SK-N-SH treated with all-trans-retinoic acid at 6 μM for 48 hours (cell line): ENCODE measurements at regions not wholly inside any gene's neighbourhood (a gene's known extent, or its start where the extent isn't known, plus 50 kb on each side); places are given as distances from the start of the nearest gene placed in this dataset.

Source experiments
- ATAC-seq: fragments of 200-7000 bp; cut with Tn5 transposase; 3 replicates; pipeline ENCODE4 v1.9.1; 2020; ENCODE audit warnings: mild to moderate bottlenecking, moderate library complexity
- ARNTL ChIP-seq: fragments of 450-650 bp; formaldehyde crosslinking; IDR thresholded peaks from 2 replicates; pipeline ENCODE4 v1.5.0; 2020; ENCODE audit warnings: low read depth, mild to moderate bottlenecking, moderate library complexity, borderline replicate concordance
- BACH2 ChIP-seq: fragments of 250-450 bp; sonication (Bioruptor Pico); IDR thresholded peaks from 2 replicates; pipeline ENCODE4 v1.9.0; 2021; ENCODE audit warnings: mild to moderate bottlenecking, borderline replicate concordance
- CSDC2 ChIP-seq: fragments of 250-450 bp; sonication (Bioruptor Pico); IDR thresholded peaks from 2 replicates; pipeline ENCODE4 v1.5.0; 2020; ENCODE audit warnings: mild to moderate bottlenecking, moderate library complexity
- ESRRG ChIP-seq: fragments of 250-450 bp; sonication (Bioruptor Pico); IDR thresholded peaks from 2 replicates; pipeline ENCODE4 v1.6.1; 2021; ENCODE audit warnings: mild to moderate bottlenecking
- GLIS3 ChIP-seq: fragments of 250-450 bp; sonication (Bioruptor Pico); IDR thresholded peaks from 2 replicates; pipeline ENCODE4 v1.5.0; 2020; ENCODE audit warnings: mild to moderate bottlenecking, moderate library complexity
- ISL1 ChIP-seq: fragments of 250-450 bp; sonication (Bioruptor Pico); IDR thresholded peaks from 2 replicates; pipeline ENCODE4 v2.1.2; 2022; ENCODE audit warnings: mild to moderate bottlenecking, moderate library complexity
- OSR1 ChIP-seq: fragments of 250-450 bp; sonication (Bioruptor Pico); IDR thresholded peaks from 2 replicates; pipeline ENCODE4 v1.8.0; 2022; ENCODE audit warnings: moderate library complexity, mild to moderate bottlenecking, inconsistent platforms
- PPARA ChIP-seq: fragments of 250-450 bp; sonication (Bioruptor Pico); IDR thresholded peaks from 2 replicates; pipeline ENCODE4 v1.5.0; 2020; ENCODE audit warnings: mild to moderate bottlenecking, borderline replicate concordance
- RARB ChIP-seq: fragments of 250-450 bp; sonication (Bioruptor Pico); IDR thresholded peaks from 2 replicates; pipeline ENCODE4 v1.8.0; 2021; ENCODE audit warnings: mild to moderate bottlenecking, moderate library complexity
- SNAI2 ChIP-seq: fragments of 250-450 bp; sonication (Bioruptor Pico); IDR thresholded peaks from 2 replicates; pipeline ENCODE4 v1.5.0; 2020; ENCODE audit warnings: mild to moderate bottlenecking, moderate library complexity
- TOX ChIP-seq: fragments of 250-450 bp; sonication (Bioruptor Pico); IDR thresholded peaks from 2 replicates; pipeline ENCODE4 v1.8.0; 2021; ENCODE audit warnings: mild to moderate bottlenecking, moderate library complexity, borderline replicate concordance
- ZC3H10 ChIP-seq: fragments of 250-450 bp; sonication (Bioruptor Pico); IDR thresholded peaks from 2 replicates; pipeline ENCODE4 v1.5.1; 2021; ENCODE audit warnings: mild to moderate bottlenecking, moderate library complexity
- ZFP3 ChIP-seq: fragments of 250-450 bp; sonication (Bioruptor Pico); IDR thresholded peaks from 2 replicates; pipeline ENCODE4 v1.5.0; 2020; ENCODE audit warnings: mild to moderate bottlenecking, moderate library complexity
- ZFP30 ChIP-seq: fragments of 450-650 bp; formaldehyde crosslinking; IDR thresholded peaks from 2 replicates; pipeline ENCODE4 v1.5.0; 2022; ENCODE audit warnings: mild to moderate bottlenecking, moderate library complexity
- ZNF8 ChIP-seq: fragments of 450-650 bp; formaldehyde crosslinking; IDR thresholded peaks from 2 replicates; pipeline ENCODE4 v1.5.0; 2020; ENCODE audit warnings: mild to moderate bottlenecking, moderate library complexity
- TF ChIP-seq, protein P1 (sequence below): fragments of 250-450 bp; sonication (Bioruptor Pico); IDR thresholded peaks from 2 replicates; pipeline ENCODE4 v1.5.1; 2020; ENCODE audit warnings: low read depth, mild to moderate bottlenecking, moderate library complexity
- TF ChIP-seq, protein P2 (sequence below): fragments of 250-450 bp; sonication (Bioruptor Pico); IDR thresholded peaks from 2 replicates; pipeline ENCODE4 v1.8.0; 2021; ENCODE audit warnings: low read depth, mild to moderate bottlenecking, moderate library complexity, borderline replicate concordance
- TF ChIP-seq, protein P3 (sequence below): fragments of 250-450 bp; sonication (Bioruptor Pico); IDR thresholded peaks from 2 replicates; pipeline ENCODE4 v1.5.0; 2020; ENCODE audit warnings: mild to moderate bottlenecking, moderate library complexity
- TF ChIP-seq, protein P4 (sequence below): fragments of 250-450 bp; sonication (Bioruptor Pico); IDR thresholded peaks from 2 replicates; pipeline ENCODE4 v1.5.1; 2021; ENCODE audit warnings: mild to moderate bottlenecking, moderate library complexity

DNA sequence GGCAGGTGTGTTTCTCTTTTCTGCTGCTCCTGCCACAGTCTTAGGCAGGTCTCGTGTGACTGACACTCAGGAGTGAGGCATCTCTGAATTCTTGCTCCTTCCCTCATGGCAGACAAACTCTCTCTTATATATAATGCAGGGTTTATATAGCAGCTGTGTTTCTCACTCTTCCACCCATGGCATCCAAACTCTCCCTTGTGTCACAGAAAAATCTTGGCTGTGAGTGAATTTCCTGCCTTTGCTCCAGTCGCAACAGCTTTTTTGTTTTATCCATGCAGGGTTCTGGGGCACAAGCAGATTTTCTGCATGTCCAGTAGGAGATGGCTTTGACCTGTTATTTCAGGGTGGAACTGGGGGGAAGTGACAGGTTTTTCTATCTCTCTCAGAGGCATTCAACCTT lies 1275.5 kb downstream of the ADGRL3 start:
- ATAC-seq: no peak
- no peak for TF ChIP-seq ARNTL (CRISPR knock-in tag)
- no peak for TF ChIP-seq SNAI2 (CRISPR knock-in tag)
- TF ChIP-seq, protein P1, sequence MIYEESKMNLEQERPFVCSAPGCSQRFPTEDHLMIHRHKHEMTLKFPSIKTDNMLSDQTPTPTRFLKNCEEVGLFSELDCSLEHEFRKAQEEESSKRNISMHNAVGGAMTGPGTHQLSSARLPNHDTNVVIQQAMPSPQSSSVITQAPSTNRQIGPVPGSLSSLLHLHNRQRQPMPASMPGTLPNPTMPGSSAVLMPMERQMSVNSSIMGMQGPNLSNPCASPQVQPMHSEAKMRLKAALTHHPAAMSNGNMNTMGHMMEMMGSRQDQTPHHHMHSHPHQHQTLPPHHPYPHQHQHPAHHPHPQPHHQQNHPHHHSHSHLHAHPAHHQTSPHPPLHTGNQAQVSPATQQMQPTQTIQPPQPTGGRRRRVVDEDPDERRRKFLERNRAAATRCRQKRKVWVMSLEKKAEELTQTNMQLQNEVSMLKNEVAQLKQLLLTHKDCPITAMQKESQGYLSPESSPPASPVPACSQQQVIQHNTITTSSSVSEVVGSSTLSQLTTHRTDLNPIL (CRISPR knock-in tag): no peak
- TF ChIP-seq BACH2 (CRISPR knock-in tag): no peak

DNA sequence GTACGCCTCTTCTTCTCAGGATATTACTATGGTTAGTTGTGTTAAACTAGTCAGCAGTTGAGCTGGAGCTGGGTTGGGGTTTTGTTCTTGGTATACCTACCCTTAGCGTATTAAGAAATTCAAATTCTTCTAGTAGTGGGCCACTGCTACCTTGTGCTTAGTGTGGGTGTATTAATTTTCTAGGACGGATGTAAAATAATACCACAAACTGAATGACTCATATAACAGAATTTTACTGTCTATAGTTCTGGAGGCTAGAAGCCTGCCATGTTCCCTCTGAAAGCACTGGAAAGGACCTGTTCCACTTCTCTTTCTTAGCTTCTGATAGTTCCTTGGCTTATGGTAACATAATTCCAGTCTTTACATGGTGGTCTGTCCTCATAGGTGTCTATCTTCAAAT lies 1274.7 kb downstream of the ADGRL3 start:
- TF ChIP-seq, protein P2, sequence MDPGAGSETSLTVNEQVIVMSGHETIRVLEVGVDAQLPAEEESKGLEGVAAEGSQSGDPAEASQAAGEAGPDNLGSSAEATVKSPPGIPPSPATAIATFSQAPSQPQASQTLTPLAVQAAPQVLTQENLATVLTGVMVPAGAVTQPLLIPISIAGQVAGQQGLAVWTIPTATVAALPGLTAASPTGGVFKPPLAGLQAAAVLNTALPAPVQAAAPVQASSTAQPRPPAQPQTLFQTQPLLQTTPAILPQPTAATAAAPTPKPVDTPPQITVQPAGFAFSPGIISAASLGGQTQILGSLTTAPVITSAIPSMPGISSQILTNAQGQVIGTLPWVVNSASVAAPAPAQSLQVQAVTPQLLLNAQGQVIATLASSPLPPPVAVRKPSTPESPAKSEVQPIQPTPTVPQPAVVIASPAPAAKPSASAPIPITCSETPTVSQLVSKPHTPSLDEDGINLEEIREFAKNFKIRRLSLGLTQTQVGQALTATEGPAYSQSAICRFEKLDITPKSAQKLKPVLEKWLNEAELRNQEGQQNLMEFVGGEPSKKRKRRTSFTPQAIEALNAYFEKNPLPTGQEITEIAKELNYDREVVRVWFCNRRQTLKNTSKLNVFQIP (CRISPR knock-in tag): no peak
- TF ChIP-seq ZFP3 (no peak), BACH2 (CRISPR knock-in tag) (no peak), ZNF8 (no peak), PPARA (no peak)
- TF ChIP-seq, protein P3, sequence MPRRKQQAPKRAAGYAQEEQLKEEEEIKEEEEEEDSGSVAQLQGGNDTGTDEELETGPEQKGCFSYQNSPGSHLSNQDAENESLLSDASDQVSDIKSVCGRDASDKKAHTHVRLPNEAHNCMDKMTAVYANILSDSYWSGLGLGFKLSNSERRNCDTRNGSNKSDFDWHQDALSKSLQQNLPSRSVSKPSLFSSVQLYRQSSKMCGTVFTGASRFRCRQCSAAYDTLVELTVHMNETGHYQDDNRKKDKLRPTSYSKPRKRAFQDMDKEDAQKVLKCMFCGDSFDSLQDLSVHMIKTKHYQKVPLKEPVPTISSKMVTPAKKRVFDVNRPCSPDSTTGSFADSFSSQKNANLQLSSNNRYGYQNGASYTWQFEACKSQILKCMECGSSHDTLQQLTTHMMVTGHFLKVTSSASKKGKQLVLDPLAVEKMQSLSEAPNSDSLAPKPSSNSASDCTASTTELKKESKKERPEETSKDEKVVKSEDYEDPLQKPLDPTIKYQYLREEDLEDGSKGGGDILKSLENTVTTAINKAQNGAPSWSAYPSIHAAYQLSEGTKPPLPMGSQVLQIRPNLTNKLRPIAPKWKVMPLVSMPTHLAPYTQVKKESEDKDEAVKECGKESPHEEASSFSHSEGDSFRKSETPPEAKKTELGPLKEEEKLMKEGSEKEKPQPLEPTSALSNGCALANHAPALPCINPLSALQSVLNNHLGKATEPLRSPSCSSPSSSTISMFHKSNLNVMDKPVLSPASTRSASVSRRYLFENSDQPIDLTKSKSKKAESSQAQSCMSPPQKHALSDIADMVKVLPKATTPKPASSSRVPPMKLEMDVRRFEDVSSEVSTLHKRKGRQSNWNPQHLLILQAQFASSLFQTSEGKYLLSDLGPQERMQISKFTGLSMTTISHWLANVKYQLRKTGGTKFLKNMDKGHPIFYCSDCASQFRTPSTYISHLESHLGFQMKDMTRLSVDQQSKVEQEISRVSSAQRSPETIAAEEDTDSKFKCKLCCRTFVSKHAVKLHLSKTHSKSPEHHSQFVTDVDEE: no peak
- TF ChIP-seq, protein P1 (CRISPR knock-in tag): no peak
- no peak for ATAC-seq

DNA sequence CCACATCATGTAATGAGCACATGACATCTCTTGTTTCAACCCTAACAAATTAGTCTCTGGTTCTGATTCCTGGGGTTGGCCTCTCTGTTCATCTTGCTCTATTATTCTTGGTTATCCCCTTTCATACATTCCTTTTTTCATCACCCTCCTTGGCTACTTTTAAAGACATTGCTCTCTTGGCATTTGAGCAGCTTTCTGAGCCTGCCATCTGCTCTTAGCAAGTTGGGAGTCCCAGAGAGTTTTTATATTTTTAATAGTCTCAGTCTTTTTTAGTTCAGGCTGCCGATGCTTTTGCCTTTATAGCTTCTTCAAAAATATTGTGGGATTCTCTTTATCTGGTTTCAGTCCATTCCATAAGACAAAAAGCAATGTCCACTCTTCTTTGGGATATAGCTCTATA lies 1270.9 kb downstream of the ADGRL3 start:
- TF ChIP-seq SNAI2 (CRISPR knock-in tag) (no peak), ESRRG (CRISPR knock-in tag) (no peak), PPARA (no peak), BACH2 (CRISPR knock-in tag) (no peak), RARB (no peak), ZFP30 (CRISPR knock-in tag) (no peak), ZNF8 (no peak), OSR1 (no peak), ISL1 (CRISPR knock-in tag) (no peak), ZC3H10 (CRISPR knock-in tag) (no peak), CSDC2 (CRISPR knock-in tag) (no peak), ZFP3 (no peak), TOX (no peak), GLIS3 (CRISPR knock-in tag) (no peak), ARNTL (CRISPR knock-in tag) (no peak)
- TF ChIP-seq, protein P4, sequence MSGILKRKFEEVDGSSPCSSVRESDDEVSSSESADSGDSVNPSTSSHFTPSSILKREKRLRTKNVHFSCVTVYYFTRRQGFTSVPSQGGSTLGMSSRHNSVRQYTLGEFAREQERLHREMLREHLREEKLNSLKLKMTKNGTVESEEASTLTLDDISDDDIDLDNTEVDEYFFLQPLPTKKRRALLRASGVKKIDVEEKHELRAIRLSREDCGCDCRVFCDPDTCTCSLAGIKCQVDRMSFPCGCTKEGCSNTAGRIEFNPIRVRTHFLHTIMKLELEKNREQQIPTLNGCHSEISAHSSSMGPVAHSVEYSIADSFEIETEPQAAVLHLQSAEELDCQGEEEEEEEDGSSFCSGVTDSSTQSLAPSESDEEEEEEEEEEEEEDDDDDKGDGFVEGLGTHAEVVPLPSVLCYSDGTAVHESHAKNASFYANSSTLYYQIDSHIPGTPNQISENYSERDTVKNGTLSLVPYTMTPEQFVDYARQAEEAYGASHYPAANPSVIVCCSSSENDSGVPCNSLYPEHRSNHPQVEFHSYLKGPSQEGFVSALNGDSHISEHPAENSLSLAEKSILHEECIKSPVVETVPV: no peak
- TF ChIP-seq, protein P3: no peak
- TF ChIP-seq, protein P1 (CRISPR knock-in tag): no peak
- no peak for ATAC-seq
